ENCODE measurements at regions not wholly inside any gene's neighbourhood (a gene's known extent, or its start where the extent isn't known, plus 50 kb on each side); places are given as distances from the start of the nearest gene placed in this dataset.

DNA sequence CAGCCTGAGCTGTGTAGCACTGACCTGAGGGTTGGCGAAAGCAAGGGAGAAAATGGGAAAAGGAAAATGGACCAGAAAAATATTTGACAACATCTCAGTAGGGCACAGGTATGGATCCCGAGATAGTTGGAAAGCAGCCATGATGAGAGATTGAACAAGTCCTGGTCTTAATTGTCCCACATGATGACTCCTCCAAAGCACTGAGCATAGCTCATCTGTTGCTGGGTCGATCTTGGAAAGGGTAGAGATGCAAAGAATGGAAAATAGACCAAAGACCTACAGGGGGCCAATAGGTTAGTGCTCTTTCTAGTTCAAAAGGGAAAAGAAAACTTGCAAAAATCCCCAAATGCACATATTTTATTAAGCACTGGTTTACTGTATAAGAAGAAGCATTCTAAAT lies 251.9 kb downstream of the SEC23A start:
- DNase-seq (no peak), ATAC-seq (ENCODE audit: poor library complexity) (no peak)
- Histone ChIP-seq H3K4me1 (ENCODE audit: insufficient read depth, low read length) (no peaks in the 10 kb centered on the region), H3K36me3 (ENCODE audit: insufficient read depth, low read length) (no peaks in the 10 kb centered on the region), H3K27me3 (ENCODE audit: control insufficient read depth in 1 of 2, insufficient read depth in 2 of 2, low read length in 2 of 2) (no peaks in the 10 kb centered on the region), H3K27ac (ENCODE audit: low read depth in 1 of 2, low read length in 2 of 2) (no peak overlapping the region), H3K9me3 (ENCODE audit: control insufficient read depth in 1 of 2, insufficient read depth in 1 of 2, low read length in 2 of 2) (no peaks in the 10 kb centered on the region), H3K4me3 (ENCODE audit: low read length) (no peak overlapping the region)
- CTCF ChIA-PET = no interaction called here
- intact Hi-C loops (cut with DNase I, micrococcal nuclease) = no loop called here
- TF ChIP-seq, protein P1, sequence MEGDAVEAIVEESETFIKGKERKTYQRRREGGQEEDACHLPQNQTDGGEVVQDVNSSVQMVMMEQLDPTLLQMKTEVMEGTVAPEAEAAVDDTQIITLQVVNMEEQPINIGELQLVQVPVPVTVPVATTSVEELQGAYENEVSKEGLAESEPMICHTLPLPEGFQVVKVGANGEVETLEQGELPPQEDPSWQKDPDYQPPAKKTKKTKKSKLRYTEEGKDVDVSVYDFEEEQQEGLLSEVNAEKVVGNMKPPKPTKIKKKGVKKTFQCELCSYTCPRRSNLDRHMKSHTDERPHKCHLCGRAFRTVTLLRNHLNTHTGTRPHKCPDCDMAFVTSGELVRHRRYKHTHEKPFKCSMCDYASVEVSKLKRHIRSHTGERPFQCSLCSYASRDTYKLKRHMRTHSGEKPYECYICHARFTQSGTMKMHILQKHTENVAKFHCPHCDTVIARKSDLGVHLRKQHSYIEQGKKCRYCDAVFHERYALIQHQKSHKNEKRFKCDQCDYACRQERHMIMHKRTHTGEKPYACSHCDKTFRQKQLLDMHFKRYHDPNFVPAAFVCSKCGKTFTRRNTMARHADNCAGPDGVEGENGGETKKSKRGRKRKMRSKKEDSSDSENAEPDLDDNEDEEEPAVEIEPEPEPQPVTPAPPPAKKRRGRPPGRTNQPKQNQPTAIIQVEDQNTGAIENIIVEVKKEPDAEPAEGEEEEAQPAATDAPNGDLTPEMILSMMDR (IDR thresholded peaks at IDR 0.05) = no peak
- Mint-ChIP-seq H3K27me3 (no peaks in the 10 kb centered on the region), H3K4me3 (no peak overlapping the region), H3K4me1 (ENCODE audit: low read depth) (no peaks in the 10 kb centered on the region), H3K9me3 (no peaks in the 10 kb centered on the region), H3K36me3 (ENCODE audit: low read depth) (no peaks in the 10 kb centered on the region), H3K27ac (no peak overlapping the region)
- POLR2A ChIA-PET = no interaction called here

DNA sequence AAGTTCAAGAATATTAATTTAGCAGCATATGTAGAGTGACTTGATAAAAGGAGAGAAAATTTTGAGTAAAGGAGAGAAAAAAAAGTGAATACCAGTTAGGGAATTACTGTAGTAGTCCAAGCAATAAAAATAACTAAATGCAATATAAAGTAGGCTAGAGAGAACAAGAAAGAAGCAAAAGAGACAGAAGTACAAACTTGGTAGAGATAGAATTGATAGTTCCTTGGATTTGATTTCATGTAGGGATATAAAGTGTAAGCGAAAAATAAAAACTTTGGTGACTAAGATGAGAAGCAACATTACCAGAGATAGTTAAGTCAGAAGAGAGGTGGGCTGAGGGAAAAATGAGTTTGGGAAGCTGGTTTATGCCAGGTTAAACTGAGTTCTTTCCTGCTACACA lies 252.4 kb downstream of the SEC23A start:
- Mint-ChIP-seq H3K36me3 (ENCODE audit: low read depth) (no peaks in the 10 kb centered on the region), H3K4me1 (ENCODE audit: low read depth) (no peaks in the 10 kb centered on the region), H3K9me3 (no peaks in the 10 kb centered on the region), H3K4me3 (no peak overlapping the region), H3K27ac (no peak overlapping the region), H3K27me3 (no peaks in the 10 kb centered on the region)
- intact Hi-C loops (cut with DNase I, micrococcal nuclease) = no loop called here
- no peaks in the 10 kb centered on the region for H3K36me3 ChIP-seq (ENCODE audit: insufficient read depth, low read length)
- ChIA-PET CTCF (no interaction called here), POLR2A (no interaction called here)
- no peak for DNase-seq
- no peaks in the 10 kb centered on the region for H3K27me3 ChIP-seq (ENCODE audit: control insufficient read depth in 1 of 2, insufficient read depth in 2 of 2, low read length in 2 of 2)
- ATAC-seq (ENCODE audit: poor library complexity) = no peak
- H3K9me3 ChIP-seq (ENCODE audit: control insufficient read depth in 1 of 2, insufficient read depth in 1 of 2, low read length in 2 of 2) = no peaks in the 10 kb centered on the region
- TF ChIP-seq, protein P1 (IDR thresholded peaks at IDR 0.05) = no peak
- no peak overlapping the region for H3K27ac ChIP-seq (ENCODE audit: low read depth in 1 of 2, low read length in 2 of 2)
- no peak overlapping the region for H3K4me3 ChIP-seq (ENCODE audit: low read length)
- no peaks in the 10 kb centered on the region for H3K4me1 ChIP-seq (ENCODE audit: insufficient read depth, low read length)

DNA sequence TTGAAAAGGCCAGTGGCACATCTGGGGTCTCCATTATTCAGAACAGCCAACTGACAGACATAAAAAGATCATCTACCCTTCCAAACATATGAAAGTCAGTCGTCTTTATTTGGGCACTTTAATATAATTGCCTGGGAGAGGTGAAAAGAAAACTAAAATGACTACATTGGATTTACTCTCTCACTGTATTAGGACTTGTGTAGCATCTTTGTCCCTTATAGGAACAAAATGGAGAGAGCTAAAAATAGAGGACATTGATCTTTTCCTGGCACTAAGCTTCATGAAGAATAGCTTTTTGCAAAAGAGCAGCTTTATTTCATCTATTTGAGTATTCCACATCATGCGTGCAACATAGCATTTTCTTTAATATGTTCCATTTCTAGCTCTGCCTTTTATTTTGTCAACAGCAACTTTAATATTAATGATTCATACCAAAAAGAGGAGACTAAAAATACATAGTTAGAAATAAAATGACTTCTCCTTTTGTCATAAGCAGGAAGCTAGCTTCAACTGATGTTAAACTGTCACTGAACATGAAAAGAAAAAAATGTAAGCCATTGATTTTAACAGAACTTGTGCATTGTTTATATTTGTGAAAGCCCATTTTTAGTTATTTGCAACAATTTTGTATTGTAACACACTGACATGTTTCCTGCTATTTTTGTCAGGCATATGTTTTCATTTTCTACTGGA lies 254.6 kb downstream of the SEC23A start:
- ChIA-PET CTCF (interaction anchor here (0.7 kb wide), 1 partner anchor 9 kb away, joined by 4 read pairs; no protein-coding TSS in a partner anchor), POLR2A (no interaction called here)
- Histone ChIP-seq H3K27me3 (ENCODE audit: control insufficient read depth in 1 of 2, insufficient read depth in 2 of 2, low read length in 2 of 2) (no peaks in the 10 kb centered on the region), H3K36me3 (ENCODE audit: insufficient read depth, low read length) (no peaks in the 10 kb centered on the region), H3K9me3 (ENCODE audit: control insufficient read depth in 1 of 2, insufficient read depth in 1 of 2, low read length in 2 of 2) (no peaks in the 10 kb centered on the region), H3K27ac (ENCODE audit: low read depth in 1 of 2, low read length in 2 of 2) (no peak overlapping the region), H3K4me1 (ENCODE audit: insufficient read depth, low read length) (no peaks in the 10 kb centered on the region), H3K4me3 (ENCODE audit: low read length) (no peak overlapping the region)
- H3K27ac Mint-ChIP-seq = no peak overlapping the region
- intact Hi-C loops (cut with DNase I, micrococcal nuclease) = no loop called here
- H3K27me3 Mint-ChIP-seq = no peaks in the 10 kb centered on the region
- DNase-seq (no peak), ATAC-seq (ENCODE audit: poor library complexity) (no peak)
- TF ChIP-seq, protein P1 (IDR thresholded peaks at IDR 0.05) = no peak
- no peaks in the 10 kb centered on the region for H3K9me3 Mint-ChIP-seq
- H3K36me3 Mint-ChIP-seq (ENCODE audit: low read depth) = no peaks in the 10 kb centered on the region
- no peak overlapping the region for H3K4me3 Mint-ChIP-seq
- H3K4me1 Mint-ChIP-seq (ENCODE audit: low read depth) = no peaks in the 10 kb centered on the region
